Stimulated activated CD4-positive, alpha-beta T cell treated with anti-CD3 and anti-CD28 coated beads, Interleukin-4, amount 100 ng/mL, for 24 hours (primary cell): ENCODE measurements at regions not wholly inside any gene's neighbourhood (a gene's known extent, or its start where the extent isn't known, plus 50 kb on each side); places are given as distances from the start of the nearest gene placed in this dataset.

Source experiments
- DNase-seq: peaks from one replicate; pipeline ENCODE4 v3.0.0-alpha.2; 2020

DNA sequence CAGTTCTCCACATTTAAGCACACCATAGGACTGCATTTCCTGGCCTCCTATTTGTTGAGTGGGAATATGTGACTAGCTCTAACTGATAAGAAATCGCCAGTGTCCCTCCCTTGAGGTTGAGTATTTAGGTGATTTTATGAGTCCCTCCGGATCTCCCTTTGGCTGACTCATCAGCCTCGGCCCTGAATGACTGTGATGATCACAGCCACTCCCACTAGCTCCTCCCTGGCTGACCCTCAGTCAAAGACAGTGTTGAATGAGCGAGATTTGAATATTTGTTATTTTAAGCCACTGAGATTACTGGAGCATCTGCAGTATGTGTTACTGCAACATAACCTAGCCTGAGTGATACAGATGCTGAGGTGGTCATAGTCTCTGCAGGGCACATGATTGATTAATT lies 515.3 kb downstream of the EPHB1 start:
- no peak for DNase-seq

- DNase-seq = no peak
These were observed 516.6 kb downstream of the EPHB1 start for GRCh38 chr3:135311699-135312098.

GRCh38 chr3:135314237-135314636 lies 519.2 kb downstream of the EPHB1 start:
- DNase-seq = no peak

- no peak for DNase-seq
These were observed 529.2 kb downstream of the EPHB1 start for GRCh38 chr3:135324301-135324700.

GRCh38 chr3:135325096-135325495 lies 530.0 kb downstream of the EPHB1 start:
- DNase-seq = no peak

GRCh38 chr3:135325726-135326235 lies 530.7 kb downstream of the EPHB1 start:
- DNase-seq = no peak

DNA sequence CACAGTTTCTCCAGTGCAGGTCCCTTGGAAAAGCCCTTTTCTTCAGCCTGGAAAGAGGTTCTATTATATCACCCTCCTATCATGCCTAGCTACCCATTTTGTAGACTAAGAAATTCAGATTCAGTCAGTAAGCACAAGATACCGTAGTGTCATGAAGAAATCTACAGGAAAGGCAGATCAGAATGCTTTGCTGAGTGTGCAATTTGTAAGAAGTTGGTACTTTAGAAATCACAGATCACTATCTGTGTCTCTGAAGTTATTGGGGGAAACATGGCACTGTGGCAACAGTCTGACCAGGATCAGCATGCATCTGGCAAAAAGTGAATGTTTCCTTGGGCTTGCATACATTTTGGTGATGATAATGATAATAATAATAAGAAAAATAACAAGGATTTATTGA lies 531.8 kb downstream of the EPHB1 start:
- DNase-seq = no peak

DNA sequence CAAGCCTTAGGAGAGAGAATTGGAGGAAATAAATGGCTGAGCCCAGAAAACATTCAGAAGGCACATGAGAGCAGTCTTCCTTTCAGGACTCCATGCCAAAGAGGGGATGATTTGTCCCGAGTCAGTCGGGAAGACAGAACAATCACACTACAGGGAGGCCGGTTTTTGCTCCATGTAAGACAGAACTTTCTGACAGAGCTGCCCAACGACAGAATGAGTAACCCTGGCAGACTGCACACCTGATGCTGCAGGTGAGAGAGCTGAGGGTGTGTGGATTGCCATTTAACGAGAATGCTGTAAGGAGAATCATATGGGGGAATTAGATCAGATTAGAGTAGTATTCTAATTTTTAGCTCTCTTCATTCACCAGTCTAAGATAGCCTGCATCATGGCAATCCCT lies 533.0 kb downstream of the EPHB1 start:
- no peak for DNase-seq

DNA sequence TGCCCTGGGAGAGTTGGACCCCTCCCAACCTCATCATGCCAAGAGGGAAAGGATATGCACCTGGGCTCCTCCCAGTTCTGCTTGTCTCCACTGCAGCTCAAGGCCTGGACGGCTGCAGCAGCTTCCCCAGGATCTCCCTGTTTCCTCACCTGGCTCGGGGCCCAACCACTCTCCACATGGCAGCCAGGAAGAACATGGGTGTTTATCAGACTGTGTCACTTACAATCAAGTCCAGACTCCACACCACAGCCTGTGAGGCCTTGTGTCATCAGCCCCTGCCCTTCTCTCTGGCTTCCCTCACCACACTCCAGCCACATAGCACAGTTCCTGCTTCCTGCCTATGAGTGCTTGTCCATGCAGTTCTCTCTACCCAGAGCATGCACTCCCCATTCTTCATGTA lies 534.4 kb downstream of the EPHB1 start:
- DNase-seq = no peak

DNA sequence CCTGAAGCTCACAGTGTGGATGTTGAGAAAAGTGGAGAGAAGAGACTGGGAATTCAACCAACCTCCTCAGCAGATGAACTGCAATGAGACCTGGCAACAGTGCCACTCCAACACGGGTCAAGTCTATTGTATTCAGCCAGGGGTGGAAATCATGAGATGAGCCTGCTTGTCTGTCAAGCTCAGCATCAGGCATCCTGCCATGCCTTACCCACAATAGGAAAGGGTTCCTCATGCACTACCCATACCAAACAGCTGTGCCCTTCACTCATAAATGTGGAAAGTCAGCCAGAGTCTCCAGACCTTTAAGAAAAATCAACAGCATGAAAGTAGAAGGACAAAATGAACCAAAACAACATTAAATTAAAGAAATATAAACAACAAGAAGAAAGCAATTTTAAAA lies 542.1 kb downstream of the EPHB1 start:
- no peak for DNase-seq

DNA sequence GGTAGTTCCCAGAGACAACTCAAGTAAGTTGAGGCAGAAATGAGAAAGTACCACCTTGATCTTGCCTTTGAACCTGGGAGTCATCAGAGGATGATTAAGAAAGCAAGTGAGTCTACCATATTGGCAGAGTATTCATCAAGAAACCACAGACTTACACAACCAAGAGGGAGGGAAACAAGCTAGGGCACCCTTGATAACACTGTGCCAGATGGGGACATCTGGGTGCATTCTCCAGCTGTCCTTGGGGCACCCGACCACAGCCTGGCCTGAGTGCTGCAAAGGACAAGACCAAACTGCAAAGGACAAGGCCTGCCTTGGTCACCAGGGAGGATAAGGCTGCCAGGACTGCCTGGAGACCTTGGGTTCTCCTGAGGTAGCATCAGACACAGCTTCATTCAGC lies 553.6 kb downstream of the EPHB1 start:
- DNase-seq = no peak

GRCh38 chr3:135349254-135349948 lies 554.3 kb downstream of the EPHB1 start:
- DNase-seq = no peak

- no peak for DNase-seq
These were observed 557.2 kb downstream of the EPHB1 start for GRCh38 chr3:135352213-135352612.

DNA sequence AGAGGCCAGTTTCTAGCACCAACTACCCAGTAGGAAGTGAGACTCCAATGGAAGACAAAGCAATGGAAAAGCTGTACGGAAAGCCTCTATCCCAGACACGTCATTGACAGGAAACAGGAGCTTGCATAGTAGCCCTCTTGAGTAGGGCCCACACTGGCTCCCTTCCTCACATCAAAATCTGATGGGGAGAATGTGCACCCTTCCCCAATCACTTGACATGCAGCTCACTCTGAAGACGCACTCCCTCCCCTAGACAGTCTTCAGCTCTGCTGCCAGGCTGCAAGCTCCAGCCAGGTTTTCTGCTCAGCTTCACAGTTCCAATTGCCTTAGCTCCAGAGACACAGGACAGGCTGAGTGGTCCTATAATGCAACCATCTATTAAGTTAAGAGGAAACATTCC lies 567.8 kb downstream of the EPHB1 start:
- no peak for DNase-seq

- no peak for DNase-seq
These were observed 569.6 kb downstream of the EPHB1 start for GRCh38 chr3:135364676-135365075.

DNA sequence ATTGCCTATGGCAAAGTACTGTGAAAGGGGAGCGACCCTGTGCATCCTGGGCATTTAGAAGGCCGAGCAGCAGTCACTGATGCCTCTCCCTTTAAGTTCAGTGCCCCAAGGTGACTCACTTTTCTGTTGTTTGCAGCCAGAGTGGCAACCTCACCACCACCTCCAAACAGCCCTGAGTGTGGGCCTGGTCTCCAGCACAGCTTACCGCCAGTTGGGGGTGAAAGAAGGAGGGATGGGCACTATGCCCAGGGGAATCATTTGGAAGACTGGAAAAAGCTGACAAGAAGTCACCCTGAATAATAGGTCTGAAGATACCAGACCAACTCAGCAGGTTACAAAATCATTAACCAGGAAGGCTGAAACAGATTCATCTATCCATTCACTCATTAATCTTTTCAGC lies 571.8 kb downstream of the EPHB1 start:
- no peak for DNase-seq

GRCh38 chr3:135368316-135368715 lies 573.3 kb downstream of the EPHB1 start:
- no peak for DNase-seq

DNA sequence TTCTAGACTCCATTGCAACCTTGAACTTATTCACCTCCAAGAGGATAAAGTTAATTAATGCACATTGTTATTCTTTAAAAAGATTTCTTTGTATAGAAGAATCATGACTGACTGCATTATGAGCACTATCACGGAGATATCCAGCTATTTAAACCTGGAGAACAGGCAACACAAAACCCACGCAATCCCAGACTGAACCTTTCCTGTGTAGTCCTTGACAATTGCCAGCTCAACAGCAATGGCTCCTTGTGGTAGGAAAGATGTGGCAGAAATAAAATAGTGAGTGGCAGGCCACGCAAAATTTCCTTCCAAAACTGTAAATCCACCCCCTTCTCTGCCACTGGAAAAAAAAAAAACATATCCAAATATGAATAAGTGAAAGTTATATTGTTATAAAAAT lies 573.7 kb downstream of the EPHB1 start:
- no peak for DNase-seq

- DNase-seq = no peak
These were observed 579.5 kb downstream of the EPHB1 start for GRCh38 chr3:135374571-135374970.

DNA sequence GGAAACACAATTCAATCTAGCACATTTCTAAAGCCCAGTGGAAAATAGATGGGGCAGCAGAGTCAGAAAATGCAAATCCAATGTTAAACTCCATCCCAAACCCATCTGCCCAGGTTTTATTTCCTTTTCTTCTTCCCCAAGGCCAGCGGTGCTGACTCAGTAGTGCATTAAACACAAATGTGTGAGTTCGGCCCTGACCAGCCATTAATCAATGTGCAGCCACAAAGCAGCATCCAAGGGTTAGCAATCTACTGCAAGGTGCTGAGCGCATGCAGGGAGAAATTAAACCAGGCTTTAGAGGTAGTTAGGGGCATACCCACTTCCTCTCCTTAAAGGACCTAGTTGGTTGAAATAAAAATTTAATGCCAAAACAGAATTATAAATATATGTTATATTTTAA lies 583.3 kb upstream of the PPP2R3A start:
- no peak for DNase-seq

DNA sequence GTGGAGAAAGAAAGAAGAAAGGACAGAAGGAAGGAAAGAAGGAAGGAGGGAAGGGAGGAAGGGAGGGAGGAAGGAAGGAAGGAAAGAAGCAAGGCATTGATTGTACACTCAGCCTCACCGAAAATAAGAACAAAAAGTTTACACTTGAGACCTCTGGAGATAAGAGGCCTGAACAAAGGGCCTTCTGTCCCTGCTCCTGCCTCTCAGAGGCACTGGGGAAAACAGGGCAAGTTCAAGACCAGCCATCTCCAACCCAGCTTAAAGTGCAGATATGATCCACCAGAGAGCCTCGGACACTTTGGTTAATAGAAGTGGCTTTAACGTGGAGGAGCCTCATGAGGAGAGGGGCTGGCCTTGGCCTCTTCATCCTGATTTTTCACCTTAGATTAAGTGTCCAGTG lies 582.9 kb upstream of the PPP2R3A start:
- DNase-seq = no peak

- DNase-seq = no peak
These were observed 582.2 kb upstream of the PPP2R3A start for GRCh38 chr3:135383301-135383700.

DNA sequence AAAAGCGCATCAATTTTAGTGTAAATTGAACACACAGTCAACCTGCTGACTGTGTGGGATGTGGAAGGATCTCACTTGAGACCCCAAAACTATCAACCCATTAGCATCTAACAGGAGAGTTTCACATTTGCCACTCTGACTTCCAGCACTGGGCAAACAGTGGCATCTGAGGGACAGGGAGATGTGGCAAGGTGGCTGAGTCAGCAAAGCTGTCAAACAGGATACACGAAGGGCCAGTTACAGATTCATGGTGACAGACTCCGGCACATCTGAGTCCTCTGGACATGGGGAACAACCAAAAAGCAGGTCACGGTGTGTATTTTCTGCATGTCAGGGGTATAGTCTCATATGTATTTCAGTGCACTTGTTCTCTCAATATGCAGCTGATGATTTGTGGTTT lies 573.4 kb upstream of the PPP2R3A start:
- DNase-seq = no peak

GRCh38 chr3:135393159-135393558 lies 572.4 kb upstream of the PPP2R3A start:
- no peak for DNase-seq

DNA sequence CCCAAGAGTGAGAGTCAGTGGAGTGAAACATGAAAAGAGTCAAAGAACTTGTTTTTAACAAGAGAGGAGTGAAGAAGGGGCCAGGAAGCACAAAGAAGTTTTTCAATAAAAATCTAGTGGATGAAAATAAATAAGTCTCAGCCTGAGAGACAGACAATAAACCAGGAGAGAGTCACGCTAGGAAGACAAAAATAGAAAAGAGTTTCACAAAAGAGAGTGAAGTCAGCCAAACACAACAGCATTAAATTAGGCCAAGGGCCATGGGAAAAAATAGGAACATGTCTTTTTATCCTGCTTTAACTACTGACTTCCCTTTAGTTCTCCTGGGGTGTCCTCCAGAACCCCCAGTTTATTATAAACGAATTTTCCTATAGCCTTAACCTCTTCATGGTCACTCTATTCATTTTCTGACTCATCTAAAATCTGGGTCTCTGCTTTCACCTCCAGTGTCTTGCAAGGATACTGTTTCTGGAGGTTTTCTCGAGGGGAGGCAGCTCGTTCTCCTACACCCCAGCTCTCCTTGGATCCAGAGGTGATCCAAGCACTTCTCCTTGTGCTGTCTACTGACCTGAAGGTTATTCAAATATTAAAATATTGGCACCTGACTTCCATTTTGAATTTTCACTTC lies 571.5 kb upstream of the PPP2R3A start:
- DNase-seq = no peak
